Neural progenitor cell (in vitro differentiated cells): ENCODE measurements at regions not wholly inside any gene's neighbourhood (a gene's known extent, or its start where the extent isn't known, plus 50 kb on each side); places are given as distances from the start of the nearest gene placed in this dataset.

Experiments used
- DNase-seq: peaks from one replicate; pipeline ENCODE4 v3.0.0-alpha.2; 2016; ENCODE audit warnings: low spot score
- H2AFZ ChIP-seq: fragments of 200-600 bp; sonication (generic); replicated peaks from 2 replicates; pipeline ENCODE4 v1.6.1; 2016; ENCODE audit warnings: antibody characterized with exemption
- H3F3A ChIP-seq: fragments of 200-600 bp; sonication (generic); 2 replicates; pipeline ENCODE4 v1.6.1; 2016; ENCODE audit warnings: antibody characterized with exemption, low read depth
- H3K27ac ChIP-seq: fragments of 200-600 bp; sonication (generic); 2 replicates; pipeline ENCODE4 v1.5.1; 2016; ENCODE audit warnings: mild to moderate bottlenecking
- H3K27me3 ChIP-seq: fragments of 200-600 bp; sonication (generic); 2 replicates; pipeline ENCODE4 v1.6.1; 2016; ENCODE audit warnings: mild to moderate bottlenecking, moderate library complexity
- H3K36me3 ChIP-seq: fragments of 200-600 bp; sonication (generic); 2 replicates; pipeline ENCODE4 v1.5.1; 2016
- H3K4me1 ChIP-seq: fragments of 200-600 bp; sonication (generic); 2 replicates; pipeline ENCODE4 v1.6.1; 2016; ENCODE audit warnings: mixed run types
- H3K4me2 ChIP-seq: fragments of 200-600 bp; sonication (generic); 2 replicates; pipeline ENCODE4 v1.6.1; 2016
- H3K4me3 ChIP-seq: fragments of 200-600 bp; sonication (generic); 2 replicates; pipeline ENCODE4 v1.5.1; 2016
- H3K79me2 ChIP-seq: fragments of 200-600 bp; sonication (generic); 2 replicates; pipeline ENCODE4 v1.6.1; 2016; ENCODE audit warnings: low read depth
- H3K9ac ChIP-seq: fragments of 200-600 bp; sonication (generic); 2 replicates; pipeline ENCODE4 v1.6.1; 2016
- H3K9me3 ChIP-seq: fragments of 200-600 bp; sonication (generic); 2 replicates; pipeline ENCODE4 v1.5.1; 2016; ENCODE audit warnings: low read depth
- H4K20me1 ChIP-seq: fragments of 200-600 bp; sonication (generic); 2 replicates; pipeline ENCODE4 v1.6.1; 2016; ENCODE audit warnings: low read depth
- H3K27ac Mint-ChIP-seq: 3 replicates; pipeline ENCODE4 v1.8.0; 2021; ENCODE audit warnings: mixed read lengths
- H3K27me3 Mint-ChIP-seq: 2 replicates; pipeline ENCODE4 v1.8.0; 2022; ENCODE audit warnings: low read depth, mild to moderate bottlenecking, inconsistent platforms, moderate library complexity, mixed read lengths; ENCODE audit not compliant: insufficient read depth
- H3K36me3 Mint-ChIP-seq: 3 replicates; pipeline ENCODE4 v1.8.0; 2021; ENCODE audit warnings: mixed read lengths
- H3K4me1 Mint-ChIP-seq: 3 replicates; pipeline ENCODE4 v1.8.0; 2021; ENCODE audit warnings: mixed read lengths
- H3K4me3 Mint-ChIP-seq: 3 replicates; pipeline ENCODE4 v1.8.0; 2021; ENCODE audit warnings: mild to moderate bottlenecking, moderate library complexity, mixed read lengths
- H3K9me3 Mint-ChIP-seq: 3 replicates; pipeline ENCODE4 v1.8.0; 2020; ENCODE audit warnings: mixed read lengths
- EZH2 ChIP-seq: fragments of 200-600 bp; sonication (generic); IDR thresholded peaks from 2 replicates; pipeline ENCODE4 v1.6.1; 2017; ENCODE audit warnings: antibody characterized with exemption, mild to moderate bottlenecking, moderate library complexity
- EZH2phosphoT487 ChIP-seq: fragments of 200-600 bp; sonication (generic); IDR thresholded peaks from 2 replicates; pipeline ENCODE4 v1.6.1; 2017; ENCODE audit warnings: antibody characterized with exemption
- TF ChIP-seq, protein P1 (sequence below): fragments of 200-600 bp; sonication (generic); IDR thresholded peaks from 2 replicates; pipeline ENCODE4 v1.5.1; 2017; ENCODE audit warnings: antibody characterized with exemption, mild to moderate bottlenecking

DNA sequence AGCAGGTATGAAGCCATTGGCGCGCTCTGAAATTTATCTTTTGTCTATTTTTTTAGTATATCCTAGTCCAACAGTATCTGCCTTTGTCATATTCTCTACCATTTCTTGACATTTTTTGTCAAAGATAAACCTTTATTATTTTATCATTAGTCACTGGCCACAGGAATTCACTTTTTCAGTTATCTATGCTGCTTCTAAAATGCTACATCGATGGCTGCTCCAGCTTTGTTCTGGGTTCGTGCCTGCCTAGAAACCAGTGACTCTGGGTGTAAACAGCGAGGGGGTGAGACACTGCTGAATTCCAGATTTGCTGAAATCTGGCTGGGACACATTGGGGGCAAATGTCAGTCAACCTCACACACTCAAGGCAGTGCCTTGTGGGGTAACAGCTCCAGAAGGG is 193.4 kb downstream of the CDC5L start:
- Histone ChIP-seq H3K4me1 (no peaks in the 10 kb centered on the region), H4K20me1 (no peaks in the 10 kb centered on the region), H3K27me3 (no peaks in the 10 kb centered on the region), H3K4me3 (no peak overlapping the region), H3K4me2 (no peak overlapping the region), H3K36me3 (no peaks in the 10 kb centered on the region), H3K9me3 (peaks cover 5% of the 10 kb centered on the region), H3F3A (no peaks in the 10 kb centered on the region), H3K79me2 (no peaks in the 10 kb centered on the region), H2AFZ (peak overlapping the region; percentile 14), H3K27ac (no peak overlapping the region), H3K9ac (no peak overlapping the region)
- Mint-ChIP-seq H3K27me3 (no peaks in the 10 kb centered on the region), H3K9me3 (peaks cover 24% of the 10 kb centered on the region), H3K4me1 (peaks cover 2% of the 10 kb centered on the region), H3K36me3 (no peaks in the 10 kb centered on the region), H3K4me3 (no peak overlapping the region), H3K27ac (no peak overlapping the region)
- TF ChIP-seq EZH2phosphoT487 (no peak), EZH2 (no peak)
- TF ChIP-seq, protein P1, sequence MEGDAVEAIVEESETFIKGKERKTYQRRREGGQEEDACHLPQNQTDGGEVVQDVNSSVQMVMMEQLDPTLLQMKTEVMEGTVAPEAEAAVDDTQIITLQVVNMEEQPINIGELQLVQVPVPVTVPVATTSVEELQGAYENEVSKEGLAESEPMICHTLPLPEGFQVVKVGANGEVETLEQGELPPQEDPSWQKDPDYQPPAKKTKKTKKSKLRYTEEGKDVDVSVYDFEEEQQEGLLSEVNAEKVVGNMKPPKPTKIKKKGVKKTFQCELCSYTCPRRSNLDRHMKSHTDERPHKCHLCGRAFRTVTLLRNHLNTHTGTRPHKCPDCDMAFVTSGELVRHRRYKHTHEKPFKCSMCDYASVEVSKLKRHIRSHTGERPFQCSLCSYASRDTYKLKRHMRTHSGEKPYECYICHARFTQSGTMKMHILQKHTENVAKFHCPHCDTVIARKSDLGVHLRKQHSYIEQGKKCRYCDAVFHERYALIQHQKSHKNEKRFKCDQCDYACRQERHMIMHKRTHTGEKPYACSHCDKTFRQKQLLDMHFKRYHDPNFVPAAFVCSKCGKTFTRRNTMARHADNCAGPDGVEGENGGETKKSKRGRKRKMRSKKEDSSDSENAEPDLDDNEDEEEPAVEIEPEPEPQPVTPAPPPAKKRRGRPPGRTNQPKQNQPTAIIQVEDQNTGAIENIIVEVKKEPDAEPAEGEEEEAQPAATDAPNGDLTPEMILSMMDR = no peak
- DNase-seq = no peak

DNA sequence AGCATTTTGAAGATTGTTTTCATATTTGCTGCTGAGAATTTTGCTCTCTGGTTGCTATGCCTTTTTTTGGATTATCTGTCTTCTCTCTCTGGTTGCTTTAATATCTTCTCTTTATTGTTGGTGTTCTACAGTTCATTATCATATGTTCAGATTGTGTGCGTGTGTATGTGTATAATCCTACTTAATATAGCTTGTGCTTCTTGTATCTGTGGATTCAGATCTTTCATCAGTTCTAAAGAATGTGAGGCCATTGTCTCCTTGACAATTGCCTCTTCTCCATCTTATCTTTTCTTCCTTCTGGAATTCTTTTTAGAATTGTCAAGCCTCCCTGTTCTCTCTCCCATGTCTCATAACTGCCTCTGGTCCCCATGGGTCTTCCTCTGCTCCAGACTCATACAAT is 195.4 kb downstream of the CDC5L start:
- Histone ChIP-seq H3K79me2 (no peaks in the 10 kb centered on the region), H3K9ac (no peak overlapping the region), H2AFZ (no peak overlapping the region), H3K27ac (no peak overlapping the region), H4K20me1 (no peaks in the 10 kb centered on the region), H3F3A (no peaks in the 10 kb centered on the region), H3K4me3 (no peak overlapping the region), H3K4me1 (no peaks in the 10 kb centered on the region), H3K27me3 (no peaks in the 10 kb centered on the region), H3K4me2 (no peak overlapping the region), H3K9me3 (peaks cover 5% of the 10 kb centered on the region), H3K36me3 (no peaks in the 10 kb centered on the region)
- no peak overlapping the region for H3K27ac Mint-ChIP-seq
- H3K27me3 Mint-ChIP-seq = no peaks in the 10 kb centered on the region
- H3K4me1 Mint-ChIP-seq = peaks cover 2% of the 10 kb centered on the region
- TF ChIP-seq EZH2 = no peak
- TF ChIP-seq, protein P1 = no peak
- TF ChIP-seq EZH2phosphoT487 = no peak
- no peak overlapping the region for H3K4me3 Mint-ChIP-seq
- peaks cover 30% of the 10 kb centered on the region for H3K9me3 Mint-ChIP-seq
- H3K36me3 Mint-ChIP-seq = no peaks in the 10 kb centered on the region
- DNase-seq = no peak

DNA sequence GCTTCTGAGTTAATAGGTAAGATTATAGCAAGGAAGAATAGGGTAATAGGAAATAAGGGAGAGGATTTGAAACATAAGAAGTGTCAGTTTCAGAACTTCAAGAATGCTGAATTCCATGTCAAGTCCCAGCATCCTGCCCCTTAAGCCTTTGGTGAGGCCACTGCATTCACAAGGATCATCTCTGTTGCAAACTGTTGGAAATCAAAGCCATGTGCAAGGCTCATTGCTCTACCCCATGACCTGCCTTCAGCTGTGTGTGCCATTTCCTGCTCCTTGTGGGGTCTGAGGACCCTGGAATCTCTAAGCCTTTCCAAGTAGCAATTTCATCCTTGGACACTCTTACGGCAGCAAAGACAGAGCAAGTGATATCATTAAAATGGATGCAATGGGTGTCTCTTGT is 203.0 kb downstream of the CDC5L start:
- no peaks in the 10 kb centered on the region for H3K27me3 Mint-ChIP-seq

More for the DNA sequence above, 203.0 kb downstream of the CDC5L start:
- Histone ChIP-seq H3K9me3 (no peaks in the 10 kb centered on the region), H2AFZ (no peak overlapping the region), H3K9ac (no peak overlapping the region), H3K27me3 (no peaks in the 10 kb centered on the region), H3K4me1 (no peaks in the 10 kb centered on the region), H3K27ac (no peak overlapping the region), H4K20me1 (no peaks in the 10 kb centered on the region), H3K79me2 (no peaks in the 10 kb centered on the region), H3K4me3 (no peak overlapping the region), H3K4me2 (no peak overlapping the region), H3F3A (no peaks in the 10 kb centered on the region), H3K36me3 (no peaks in the 10 kb centered on the region)
- peaks cover 5% of the 10 kb centered on the region for H3K4me1 Mint-ChIP-seq
- H3K27ac Mint-ChIP-seq = no peak overlapping the region
- H3K9me3 Mint-ChIP-seq = peaks cover 13% of the 10 kb centered on the region
- no peaks in the 10 kb centered on the region for H3K36me3 Mint-ChIP-seq
- TF ChIP-seq EZH2 (no peak), EZH2phosphoT487 (no peak)
- TF ChIP-seq, protein P1 = no peak
- no peak overlapping the region for H3K4me3 Mint-ChIP-seq
- DNase-seq = no peak
